ENCODE measurements at regions not wholly inside any gene's neighbourhood (a gene's known extent, or its start where the extent isn't known, plus 50 kb on each side); places are given as distances from the start of the nearest gene placed in this dataset.

DNA sequence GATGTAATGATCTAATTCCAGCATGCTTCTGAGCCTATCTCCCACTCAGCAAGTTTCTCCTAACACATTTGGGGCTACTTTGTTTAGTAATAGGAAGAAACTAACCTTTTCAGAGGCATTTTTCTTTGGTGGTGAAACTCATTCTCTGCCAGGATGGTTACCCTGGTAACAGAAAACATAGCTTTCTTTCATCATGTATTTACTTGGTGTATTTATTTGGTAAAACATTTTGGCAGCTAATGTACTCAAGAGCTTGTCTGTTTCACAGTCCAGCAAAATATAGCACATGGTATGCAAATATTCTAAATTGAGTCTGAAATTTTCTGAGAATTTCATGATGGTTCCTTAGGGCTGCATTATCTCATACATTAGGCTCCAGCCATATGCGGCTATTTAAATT is 100.0 kb downstream of the SLC35B3 start:
- H3K4me2 ChIP-seq (ENCODE audit: insufficient read depth, low read length): no peak overlapping the region
- H3K36me3 ChIP-seq (ENCODE audit: insufficient read depth, low read length): no peaks in the 10 kb centered on the region
- no peaks in the 10 kb centered on the region for H3K9me3 ChIP-seq (ENCODE audit: low read depth, low read length)
- H3K79me2 ChIP-seq (ENCODE audit: insufficient read depth, low read length): no peaks in the 10 kb centered on the region
- no peak overlapping the region for H3K27ac ChIP-seq (ENCODE audit: low read depth, low read length)
- TF ChIP-seq, protein P1, sequence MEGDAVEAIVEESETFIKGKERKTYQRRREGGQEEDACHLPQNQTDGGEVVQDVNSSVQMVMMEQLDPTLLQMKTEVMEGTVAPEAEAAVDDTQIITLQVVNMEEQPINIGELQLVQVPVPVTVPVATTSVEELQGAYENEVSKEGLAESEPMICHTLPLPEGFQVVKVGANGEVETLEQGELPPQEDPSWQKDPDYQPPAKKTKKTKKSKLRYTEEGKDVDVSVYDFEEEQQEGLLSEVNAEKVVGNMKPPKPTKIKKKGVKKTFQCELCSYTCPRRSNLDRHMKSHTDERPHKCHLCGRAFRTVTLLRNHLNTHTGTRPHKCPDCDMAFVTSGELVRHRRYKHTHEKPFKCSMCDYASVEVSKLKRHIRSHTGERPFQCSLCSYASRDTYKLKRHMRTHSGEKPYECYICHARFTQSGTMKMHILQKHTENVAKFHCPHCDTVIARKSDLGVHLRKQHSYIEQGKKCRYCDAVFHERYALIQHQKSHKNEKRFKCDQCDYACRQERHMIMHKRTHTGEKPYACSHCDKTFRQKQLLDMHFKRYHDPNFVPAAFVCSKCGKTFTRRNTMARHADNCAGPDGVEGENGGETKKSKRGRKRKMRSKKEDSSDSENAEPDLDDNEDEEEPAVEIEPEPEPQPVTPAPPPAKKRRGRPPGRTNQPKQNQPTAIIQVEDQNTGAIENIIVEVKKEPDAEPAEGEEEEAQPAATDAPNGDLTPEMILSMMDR (IDR thresholded peaks at IDR 0.05; ENCODE audit: extremely low read depth, low read depth, low read length): no peak
- no peak overlapping the region for H2AFZ ChIP-seq (ENCODE audit: low read length)
- DNase-seq (ENCODE audit: insufficient read length, low spot score, missing footprints): no peak
- H3K27me3 ChIP-seq (ENCODE audit: insufficient read depth, low read length): no peaks in the 10 kb centered on the region
- no peaks in the 10 kb centered on the region for H4K20me1 ChIP-seq (ENCODE audit: insufficient read depth, low read length)
- H3K4me3 ChIP-seq (ENCODE audit: insufficient read depth, low read length): no peak overlapping the region
- no peaks in the 10 kb centered on the region for H3K4me1 ChIP-seq (ENCODE audit: insufficient read depth, low read length)

- no peak overlapping the region for H2AFZ ChIP-seq (ENCODE audit: low read length)
- DNase-seq (ENCODE audit: insufficient read length, low spot score, missing footprints): no peak
- H3K79me2 ChIP-seq (ENCODE audit: insufficient read depth, low read length): no peaks in the 10 kb centered on the region
- no peaks in the 10 kb centered on the region for H3K36me3 ChIP-seq (ENCODE audit: insufficient read depth, low read length)
- no peaks in the 10 kb centered on the region for H3K27me3 ChIP-seq (ENCODE audit: insufficient read depth, low read length)
- H3K4me1 ChIP-seq (ENCODE audit: insufficient read depth, low read length): no peaks in the 10 kb centered on the region
- no peaks in the 10 kb centered on the region for H4K20me1 ChIP-seq (ENCODE audit: insufficient read depth, low read length)
- TF ChIP-seq, protein P1 (IDR thresholded peaks at IDR 0.05; ENCODE audit: extremely low read depth, low read depth, low read length): no peak
- no peak overlapping the region for H3K4me3 ChIP-seq (ENCODE audit: insufficient read depth, low read length)
- H3K27ac ChIP-seq (ENCODE audit: low read depth, low read length): no peak overlapping the region
- H3K4me2 ChIP-seq (ENCODE audit: insufficient read depth, low read length): no peak overlapping the region
- no peaks in the 10 kb centered on the region for H3K9me3 ChIP-seq (ENCODE audit: low read depth, low read length)
Measured at GRCh38 chr6:8334113-8334512, 101.2 kb downstream of the SLC35B3 start.

DNA sequence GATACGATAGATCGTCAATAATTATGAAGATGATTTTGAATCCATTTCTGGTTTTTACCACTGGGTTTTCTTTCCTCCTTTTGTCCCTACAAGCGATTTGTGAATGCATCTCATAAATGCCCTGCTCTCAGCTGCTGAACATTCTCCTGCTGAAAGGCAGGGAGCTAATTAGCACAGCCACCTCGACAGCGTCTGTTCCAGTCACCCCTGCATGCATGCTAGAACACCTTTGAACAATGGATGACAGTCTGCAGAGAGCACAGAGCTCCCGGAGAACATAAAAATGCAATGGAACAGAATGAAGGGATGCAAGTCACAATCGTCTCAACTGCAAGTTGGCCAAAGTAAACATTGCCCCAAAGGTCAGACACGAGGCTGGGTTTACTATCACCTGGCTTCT is 105.8 kb downstream of the SLC35B3 start:
- H3K36me3 ChIP-seq (ENCODE audit: insufficient read depth, low read length): no peaks in the 10 kb centered on the region
- H3K4me2 ChIP-seq (ENCODE audit: insufficient read depth, low read length): no peak overlapping the region
- no peak overlapping the region for H2AFZ ChIP-seq (ENCODE audit: low read length)
- TF ChIP-seq, protein P1 (IDR thresholded peaks at IDR 0.05; ENCODE audit: extremely low read depth, low read depth, low read length): no peak
- H3K79me2 ChIP-seq (ENCODE audit: insufficient read depth, low read length): no peaks in the 10 kb centered on the region
- no peak overlapping the region for H3K4me3 ChIP-seq (ENCODE audit: insufficient read depth, low read length)
- no peaks in the 10 kb centered on the region for H3K27me3 ChIP-seq (ENCODE audit: insufficient read depth, low read length)
- DNase-seq (ENCODE audit: insufficient read length, low spot score, missing footprints): no peak
- no peaks in the 10 kb centered on the region for H3K9me3 ChIP-seq (ENCODE audit: low read depth, low read length)
- no peaks in the 10 kb centered on the region for H3K4me1 ChIP-seq (ENCODE audit: insufficient read depth, low read length)
- no peaks in the 10 kb centered on the region for H4K20me1 ChIP-seq (ENCODE audit: insufficient read depth, low read length)
- H3K27ac ChIP-seq (ENCODE audit: low read depth, low read length): no peak overlapping the region

DNA sequence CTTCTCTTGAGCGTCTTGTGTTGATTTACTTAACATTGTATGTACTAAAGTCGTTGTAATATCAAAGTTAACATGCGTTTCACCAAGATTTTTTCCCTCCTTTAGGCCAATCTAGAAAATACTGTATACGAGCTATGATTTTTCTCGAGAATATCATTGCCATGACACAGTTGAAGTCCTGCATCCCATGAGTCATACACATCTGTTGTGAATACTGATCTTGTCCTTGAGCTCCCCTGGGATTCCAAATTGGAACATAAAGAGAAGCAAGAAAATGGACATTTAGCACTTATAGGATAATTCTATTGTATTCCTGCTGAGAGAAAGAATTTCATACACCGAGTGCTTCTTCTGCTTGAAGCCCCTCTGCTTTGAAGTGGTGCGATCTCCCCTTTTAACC is 109.6 kb downstream of the SLC35B3 start:
- Histone ChIP-seq H3K27me3 (ENCODE audit: insufficient read depth, low read length) (no peaks in the 10 kb centered on the region), H4K20me1 (ENCODE audit: insufficient read depth, low read length) (no peaks in the 10 kb centered on the region), H3K4me3 (ENCODE audit: insufficient read depth, low read length) (no peak overlapping the region), H3K9me3 (ENCODE audit: low read depth, low read length) (no peaks in the 10 kb centered on the region), H3K27ac (ENCODE audit: low read depth, low read length) (no peak overlapping the region), H3K79me2 (ENCODE audit: insufficient read depth, low read length) (no peaks in the 10 kb centered on the region), H3K36me3 (ENCODE audit: insufficient read depth, low read length) (no peaks in the 10 kb centered on the region), H2AFZ (ENCODE audit: low read length) (no peak overlapping the region), H3K4me1 (ENCODE audit: insufficient read depth, low read length) (no peaks in the 10 kb centered on the region), H3K4me2 (ENCODE audit: insufficient read depth, low read length) (no peak overlapping the region)
- TF ChIP-seq, protein P1 (IDR thresholded peaks at IDR 0.05; ENCODE audit: extremely low read depth, low read depth, low read length): no peak
- no peak for DNase-seq (ENCODE audit: insufficient read length, low spot score, missing footprints)

Measured in osteoblast (primary cell).